HepG2 (cell line): ENCODE measurements at regions not wholly inside any gene's neighbourhood (a gene's known extent, or its start where the extent isn't known, plus 50 kb on each side); places are given as distances from the start of the nearest gene placed in this dataset.
A peak's percentile ranks its signal among the peaks of the same experiment; 100 is the strongest.

Experiments used
- ARHGAP35 ChIP-seq: sonication (generic); formaldehyde crosslinking; IDR thresholded peaks from 2 replicates; pipeline ENCODE4 v1.9.0; 2022; ENCODE audit warnings: mild to moderate bottlenecking, inconsistent platforms, moderate library complexity, missing genetic modification reagents, borderline replicate concordance
- FOXJ3 ChIP-seq: sonication (generic); formaldehyde crosslinking; IDR thresholded peaks from 2 replicates; pipeline ENCODE4 v1.4.0; 2020; ENCODE audit warnings: missing genetic modification reagents, mild to moderate bottlenecking, borderline replicate concordance
- GFI1 ChIP-seq: sonication (generic); formaldehyde crosslinking; IDR thresholded peaks from 2 replicates; pipeline ENCODE4 v1.5.0; 2020; ENCODE audit warnings: missing genetic modification reagents, mild to moderate bottlenecking, borderline replicate concordance
- MBNL3 ChIP-seq: fragments of 250-450 bp; sonication (Bioruptor Pico); conservative IDR thresholded peaks from 2 replicates; pipeline ENCODE4 v1.8.0; 2022; ENCODE audit warnings: mild to moderate bottlenecking, inconsistent platforms
- NR2F1 ChIP-seq, 2 experiments: fragments of 450-650 bp in 1 of 2; formaldehyde crosslinking in 1 of 2; IDR thresholded peaks; 2 replicates each; pipeline versions ENCODE4 v1.5.0 to v1.6.1; 2016 to 2020; ENCODE audit warnings: mild to moderate bottlenecking in 1 of 2, missing compliant biosample characterization in 1 of 2, missing genetic modification reagents in 1 of 2, moderate library complexity in 1 of 2
- RCOR2 ChIP-seq: IDR thresholded peaks from 2 replicates; pipeline ENCODE4 v1.6.1; 2016; ENCODE audit warnings: missing biosample characterization, missing genetic modification reagents
- SALL1 ChIP-seq: sonication (generic); formaldehyde crosslinking; IDR thresholded peaks from 2 replicates; pipeline ENCODE4 v1.8.0; 2022; ENCODE audit warnings: mild to moderate bottlenecking, missing genetic modification reagents
- SUZ12 ChIP-seq: fragments of 150-350 bp; IDR thresholded peaks from 2 replicates; pipeline ENCODE4 v1.6.1; 2014; ENCODE audit warnings: low read depth, low read length
- YEATS4 ChIP-seq: sonication (generic); formaldehyde crosslinking; IDR thresholded peaks from 2 replicates; pipeline ENCODE4 v1.4.0; 2020; ENCODE audit warnings: missing genetic modification reagents, borderline replicate concordance
- ZNF543 ChIP-seq: sonication (generic); formaldehyde crosslinking; IDR thresholded peaks from 2 replicates; pipeline ENCODE4 v1.4.0; 2020; ENCODE audit warnings: mild to moderate bottlenecking, missing genetic modification reagents
- ZNF7 ChIP-seq: IDR thresholded peaks from 2 replicates; pipeline ENCODE4 v1.6.1; 2016; ENCODE audit warnings: missing biosample characterization, missing genetic modification reagents
- TF ChIP-seq, protein P1 (sequence below), 2 experiments: fragments of 450-650 bp in 1 of 2; sonication (generic) in 1 of 2; formaldehyde crosslinking; IDR thresholded peaks; 2 replicates each; pipeline versions ENCODE4 v1.5.0 to v1.8.0; 2020 to 2022; ENCODE audit warnings: mild to moderate bottlenecking in 1 of 2, missing genetic modification reagents in 1 of 2
- TF ChIP-seq, protein P2 (sequence below): sonication (generic); formaldehyde crosslinking; IDR thresholded peaks from 2 replicates; pipeline ENCODE4 v1.4.0; 2020; ENCODE audit warnings: missing genetic modification reagents; ENCODE audit errors: not compliant biosample characterization
- TF ChIP-seq, protein P3 (sequence below): sonication (generic); formaldehyde crosslinking; IDR thresholded peaks from 2 replicates; pipeline ENCODE4 v1.5.0; 2020; ENCODE audit warnings: missing genetic modification reagents
- TF ChIP-seq, protein P4 (sequence below): IDR thresholded peaks from 2 replicates; pipeline ENCODE4 v1.4.0; 2020; ENCODE audit warnings: mild to moderate bottlenecking, missing genetic modification reagents
- TF ChIP-seq, protein P5 (sequence below): sonication (generic); formaldehyde crosslinking; IDR thresholded peaks from 2 replicates; pipeline ENCODE4 v1.5.1; 2020; ENCODE audit warnings: missing genetic modification reagents, mild to moderate bottlenecking, borderline replicate concordance
- TF ChIP-seq, protein P6 (sequence below): sonication (generic); formaldehyde crosslinking; conservative IDR thresholded peaks from 2 replicates; pipeline ENCODE4 v1.4.0; 2020; ENCODE audit warnings: missing genetic modification reagents

DNA sequence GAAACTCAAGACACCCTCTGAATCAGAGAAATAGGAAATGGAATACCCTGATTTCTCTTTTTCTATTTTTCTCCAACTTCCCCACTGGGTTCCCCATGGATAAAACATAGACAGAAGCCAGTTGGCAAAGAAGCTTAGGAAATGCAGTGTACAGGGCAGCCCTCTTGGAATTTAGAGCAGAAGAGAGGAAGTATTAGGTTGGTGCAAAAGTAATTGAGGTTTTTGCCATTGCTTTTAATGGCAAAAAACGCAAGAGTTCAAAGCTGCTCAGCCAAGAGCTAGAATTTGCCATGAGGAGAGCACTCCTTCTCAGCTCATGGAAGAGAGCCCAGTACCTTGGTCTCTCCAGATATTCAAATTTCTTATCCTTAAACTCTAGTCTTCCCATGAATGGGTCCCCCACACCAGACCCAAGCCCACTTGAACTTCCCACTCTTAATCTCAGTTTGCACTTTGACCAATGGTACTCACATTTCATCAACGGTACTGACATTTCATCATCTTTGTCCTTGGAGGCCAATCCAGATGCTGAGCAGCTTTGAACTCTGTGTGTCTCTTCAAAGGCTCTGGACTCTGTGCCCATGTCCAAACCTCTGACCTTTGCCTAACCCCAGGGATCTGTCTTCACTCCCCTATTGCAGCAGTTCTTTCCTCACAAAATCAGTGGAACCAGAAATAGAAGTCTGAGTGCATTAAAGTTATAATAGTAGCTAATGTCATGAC is 73.2 kb upstream of the PPP1R3C start (continued):
- TF ChIP-seq ZNF543 (CRISPR knock-in tag) (no peak), SUZ12 (no peak), ZNF7 (CRISPR knock-in tag) (no peak), RCOR2 (CRISPR knock-in tag) (0 out of 2 replicates have a peak, but pooled peaks have one; percentile 57), SALL1 (CRISPR knock-in tag) (peak; percentile 92), ARHGAP35 (CRISPR knock-in tag) (no peak), FOXJ3 (CRISPR knock-in tag) (no peak), NR2F1 (CRISPR knock-in tag; IDR thresholded peaks at IDR 0.05) (peak; percentile 96 to 99), YEATS4 (CRISPR knock-in tag) (no peak), MBNL3 (CRISPR knock-in tag) (no peak), GFI1 (CRISPR knock-in tag) (peak; percentile 64; the same call in 1 of the 2 replicates)
- TF ChIP-seq, protein P1, sequence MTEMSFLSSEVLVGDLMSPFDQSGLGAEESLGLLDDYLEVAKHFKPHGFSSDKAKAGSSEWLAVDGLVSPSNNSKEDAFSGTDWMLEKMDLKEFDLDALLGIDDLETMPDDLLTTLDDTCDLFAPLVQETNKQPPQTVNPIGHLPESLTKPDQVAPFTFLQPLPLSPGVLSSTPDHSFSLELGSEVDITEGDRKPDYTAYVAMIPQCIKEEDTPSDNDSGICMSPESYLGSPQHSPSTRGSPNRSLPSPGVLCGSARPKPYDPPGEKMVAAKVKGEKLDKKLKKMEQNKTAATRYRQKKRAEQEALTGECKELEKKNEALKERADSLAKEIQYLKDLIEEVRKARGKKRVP (CRISPR knock-in tag; IDR thresholded peaks at IDR 0.05), result peak in 1 of 2 experiments; percentile 95; a peak in 2 of 4 replicates
- TF ChIP-seq, protein P2, sequence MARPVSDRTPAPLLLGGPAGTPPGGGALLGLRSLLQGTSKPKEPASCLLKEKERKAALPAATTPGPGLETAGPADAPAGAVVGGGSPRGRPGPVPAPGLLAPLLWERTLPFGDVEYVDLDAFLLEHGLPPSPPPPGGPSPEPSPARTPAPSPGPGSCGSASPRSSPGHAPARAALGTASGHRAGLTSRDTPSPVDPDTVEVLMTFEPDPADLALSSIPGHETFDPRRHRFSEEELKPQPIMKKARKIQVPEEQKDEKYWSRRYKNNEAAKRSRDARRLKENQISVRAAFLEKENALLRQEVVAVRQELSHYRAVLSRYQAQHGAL (CRISPR knock-in tag), result no peak
- TF ChIP-seq, protein P3, sequence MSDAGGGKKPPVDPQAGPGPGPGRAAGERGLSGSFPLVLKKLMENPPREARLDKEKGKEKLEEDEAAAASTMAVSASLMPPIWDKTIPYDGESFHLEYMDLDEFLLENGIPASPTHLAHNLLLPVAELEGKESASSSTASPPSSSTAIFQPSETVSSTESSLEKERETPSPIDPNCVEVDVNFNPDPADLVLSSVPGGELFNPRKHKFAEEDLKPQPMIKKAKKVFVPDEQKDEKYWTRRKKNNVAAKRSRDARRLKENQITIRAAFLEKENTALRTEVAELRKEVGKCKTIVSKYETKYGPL (CRISPR knock-in tag), result no peak
- TF ChIP-seq, protein P4, sequence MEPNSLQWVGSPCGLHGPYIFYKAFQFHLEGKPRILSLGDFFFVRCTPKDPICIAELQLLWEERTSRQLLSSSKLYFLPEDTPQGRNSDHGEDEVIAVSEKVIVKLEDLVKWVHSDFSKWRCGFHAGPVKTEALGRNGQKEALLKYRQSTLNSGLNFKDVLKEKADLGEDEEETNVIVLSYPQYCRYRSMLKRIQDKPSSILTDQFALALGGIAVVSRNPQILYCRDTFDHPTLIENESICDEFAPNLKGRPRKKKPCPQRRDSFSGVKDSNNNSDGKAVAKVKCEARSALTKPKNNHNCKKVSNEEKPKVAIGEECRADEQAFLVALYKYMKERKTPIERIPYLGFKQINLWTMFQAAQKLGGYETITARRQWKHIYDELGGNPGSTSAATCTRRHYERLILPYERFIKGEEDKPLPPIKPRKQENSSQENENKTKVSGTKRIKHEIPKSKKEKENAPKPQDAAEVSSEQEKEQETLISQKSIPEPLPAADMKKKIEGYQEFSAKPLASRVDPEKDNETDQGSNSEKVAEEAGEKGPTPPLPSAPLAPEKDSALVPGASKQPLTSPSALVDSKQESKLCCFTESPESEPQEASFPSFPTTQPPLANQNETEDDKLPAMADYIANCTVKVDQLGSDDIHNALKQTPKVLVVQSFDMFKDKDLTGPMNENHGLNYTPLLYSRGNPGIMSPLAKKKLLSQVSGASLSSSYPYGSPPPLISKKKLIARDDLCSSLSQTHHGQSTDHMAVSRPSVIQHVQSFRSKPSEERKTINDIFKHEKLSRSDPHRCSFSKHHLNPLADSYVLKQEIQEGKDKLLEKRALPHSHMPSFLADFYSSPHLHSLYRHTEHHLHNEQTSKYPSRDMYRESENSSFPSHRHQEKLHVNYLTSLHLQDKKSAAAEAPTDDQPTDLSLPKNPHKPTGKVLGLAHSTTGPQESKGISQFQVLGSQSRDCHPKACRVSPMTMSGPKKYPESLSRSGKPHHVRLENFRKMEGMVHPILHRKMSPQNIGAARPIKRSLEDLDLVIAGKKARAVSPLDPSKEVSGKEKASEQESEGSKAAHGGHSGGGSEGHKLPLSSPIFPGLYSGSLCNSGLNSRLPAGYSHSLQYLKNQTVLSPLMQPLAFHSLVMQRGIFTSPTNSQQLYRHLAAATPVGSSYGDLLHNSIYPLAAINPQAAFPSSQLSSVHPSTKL (CRISPR knock-in tag), result peak; percentile 86
- TF ChIP-seq, protein P5, sequence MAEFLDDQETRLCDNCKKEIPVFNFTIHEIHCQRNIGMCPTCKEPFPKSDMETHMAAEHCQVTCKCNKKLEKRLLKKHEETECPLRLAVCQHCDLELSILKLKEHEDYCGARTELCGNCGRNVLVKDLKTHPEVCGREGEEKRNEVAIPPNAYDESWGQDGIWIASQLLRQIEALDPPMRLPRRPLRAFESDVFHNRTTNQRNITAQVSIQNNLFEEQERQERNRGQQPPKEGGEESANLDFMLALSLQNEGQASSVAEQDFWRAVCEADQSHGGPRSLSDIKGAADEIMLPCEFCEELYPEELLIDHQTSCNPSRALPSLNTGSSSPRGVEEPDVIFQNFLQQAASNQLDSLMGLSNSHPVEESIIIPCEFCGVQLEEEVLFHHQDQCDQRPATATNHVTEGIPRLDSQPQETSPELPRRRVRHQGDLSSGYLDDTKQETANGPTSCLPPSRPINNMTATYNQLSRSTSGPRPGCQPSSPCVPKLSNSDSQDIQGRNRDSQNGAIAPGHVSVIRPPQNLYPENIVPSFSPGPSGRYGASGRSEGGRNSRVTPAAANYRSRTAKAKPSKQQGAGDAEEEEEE (CRISPR knock-in tag), result no peak
- TF ChIP-seq, protein P6, sequence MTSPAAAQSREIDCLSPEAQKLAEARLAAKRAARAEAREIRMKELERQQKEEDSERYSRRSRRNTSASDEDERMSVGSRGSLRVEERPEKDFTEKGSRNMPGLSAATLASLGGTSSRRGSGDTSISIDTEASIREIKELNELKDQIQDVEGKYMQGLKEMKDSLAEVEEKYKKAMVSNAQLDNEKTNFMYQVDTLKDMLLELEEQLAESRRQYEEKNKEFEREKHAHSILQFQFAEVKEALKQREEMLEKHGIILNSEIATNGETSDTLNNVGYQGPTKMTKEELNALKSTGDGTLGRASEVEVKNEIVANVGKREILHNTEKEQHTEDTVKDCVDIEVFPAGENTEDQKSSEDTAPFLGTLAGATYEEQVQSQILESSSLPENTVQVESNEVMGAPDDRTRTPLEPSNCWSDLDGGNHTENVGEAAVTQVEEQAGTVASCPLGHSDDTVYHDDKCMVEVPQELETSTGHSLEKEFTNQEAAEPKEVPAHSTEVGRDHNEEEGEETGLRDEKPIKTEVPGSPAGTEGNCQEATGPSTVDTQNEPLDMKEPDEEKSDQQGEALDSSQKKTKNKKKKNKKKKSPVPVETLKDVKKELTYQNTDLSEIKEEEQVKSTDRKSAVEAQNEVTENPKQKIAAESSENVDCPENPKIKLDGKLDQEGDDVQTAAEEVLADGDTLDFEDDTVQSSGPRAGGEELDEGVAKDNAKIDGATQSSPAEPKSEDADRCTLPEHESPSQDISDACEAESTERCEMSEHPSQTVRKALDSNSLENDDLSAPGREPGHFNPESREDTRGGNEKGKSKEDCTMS, result no peak
